Left ventricle myocardium inferior (tissue), 1 donor: ENCODE measurements at regions not wholly inside any gene's neighbourhood (a gene's known extent, or its start where the extent isn't known, plus 50 kb on each side); places are given as distances from the start of the nearest gene placed in this dataset.

ENCODE experiments used
- DNase-seq: peaks from one replicate; pipeline ENCODE4 v3.0.0-alpha.2; 2020
- H3K27ac ChIP-seq: fragments of 200-600 bp; replicated peaks from 2 replicates; pipeline ENCODE4 v1.8.0; 2021
- H3K27me3 ChIP-seq: fragments of 200-600 bp; 2 replicates; pipeline ENCODE4 v1.8.0; 2021; ENCODE audit warnings: low read depth
- H3K36me3 ChIP-seq: fragments of 200-600 bp; 2 replicates; pipeline ENCODE4 v1.8.0; 2021
- H3K4me1 ChIP-seq: fragments of 200-600 bp; 2 replicates; pipeline ENCODE4 v1.8.0; 2021
- H3K4me3 ChIP-seq: fragments of 200-600 bp; 2 replicates; pipeline ENCODE4 v1.8.0; 2021; ENCODE audit warnings: mild to moderate bottlenecking, moderate library complexity
- H3K9me3 ChIP-seq: fragments of 200-600 bp; replicated peaks from 2 replicates; pipeline ENCODE4 v1.8.0; 2021
- intact Hi-C: fragments of 100-400 bp; cut with micrococcal nuclease; formaldehyde crosslinking; loops from one replicate; pipeline ENCODE4 v1.11.0; 2022
- TF ChIP-seq, protein P1 (sequence below): fragments of 200-600 bp; IDR thresholded peaks from 2 replicates; pipeline ENCODE4 v1.8.0; 2021; ENCODE audit warnings: antibody characterized with exemption, mild to moderate bottlenecking, borderline replicate concordance
- donor health status: DM: no; HTN: yes; CAD: no; lungs with severe emphysema.

GRCh38 chr7:88490161-88490560 is 183.5 kb upstream of the STEAP4 start:
- Histone ChIP-seq H3K27ac (no peak overlapping the region), H3K9me3 (no peaks in the 10 kb centered on the region), H3K4me3 (no peak overlapping the region), H3K36me3 (no peaks in the 10 kb centered on the region), H3K4me1 (no peaks in the 10 kb centered on the region), H3K27me3 (no peaks in the 10 kb centered on the region)
- DNase-seq: no peak
- TF ChIP-seq, protein P1, sequence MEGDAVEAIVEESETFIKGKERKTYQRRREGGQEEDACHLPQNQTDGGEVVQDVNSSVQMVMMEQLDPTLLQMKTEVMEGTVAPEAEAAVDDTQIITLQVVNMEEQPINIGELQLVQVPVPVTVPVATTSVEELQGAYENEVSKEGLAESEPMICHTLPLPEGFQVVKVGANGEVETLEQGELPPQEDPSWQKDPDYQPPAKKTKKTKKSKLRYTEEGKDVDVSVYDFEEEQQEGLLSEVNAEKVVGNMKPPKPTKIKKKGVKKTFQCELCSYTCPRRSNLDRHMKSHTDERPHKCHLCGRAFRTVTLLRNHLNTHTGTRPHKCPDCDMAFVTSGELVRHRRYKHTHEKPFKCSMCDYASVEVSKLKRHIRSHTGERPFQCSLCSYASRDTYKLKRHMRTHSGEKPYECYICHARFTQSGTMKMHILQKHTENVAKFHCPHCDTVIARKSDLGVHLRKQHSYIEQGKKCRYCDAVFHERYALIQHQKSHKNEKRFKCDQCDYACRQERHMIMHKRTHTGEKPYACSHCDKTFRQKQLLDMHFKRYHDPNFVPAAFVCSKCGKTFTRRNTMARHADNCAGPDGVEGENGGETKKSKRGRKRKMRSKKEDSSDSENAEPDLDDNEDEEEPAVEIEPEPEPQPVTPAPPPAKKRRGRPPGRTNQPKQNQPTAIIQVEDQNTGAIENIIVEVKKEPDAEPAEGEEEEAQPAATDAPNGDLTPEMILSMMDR: no peak
- intact Hi-C loops: no loop called here

DNA sequence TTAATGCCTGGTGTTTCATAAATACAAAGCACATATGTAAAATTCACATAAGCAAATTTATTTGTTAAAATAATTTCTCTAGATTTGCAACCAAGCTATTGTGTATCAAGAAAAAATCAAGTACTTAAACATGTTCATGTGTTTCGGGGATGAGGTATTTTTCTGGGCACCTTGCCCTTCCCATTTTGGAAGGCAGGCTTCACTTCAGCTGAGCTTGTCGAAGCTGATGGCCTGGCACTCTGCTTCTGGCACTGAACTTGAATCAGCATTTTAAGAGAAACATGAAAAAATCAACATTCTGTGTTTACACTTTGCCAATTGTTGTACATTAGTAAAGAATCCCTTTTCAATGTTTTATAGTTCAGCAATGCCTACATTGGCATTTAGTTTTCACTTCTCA is 179.1 kb upstream of the STEAP4 start:
- DNase-seq: no peak
- intact Hi-C loops: no loop called here
- no peaks in the 10 kb centered on the region for H3K4me1 ChIP-seq
- no peak overlapping the region for H3K4me3 ChIP-seq
- TF ChIP-seq, protein P1: no peak
- no peaks in the 10 kb centered on the region for H3K27me3 ChIP-seq
- no peaks in the 10 kb centered on the region for H3K36me3 ChIP-seq
- no peaks in the 10 kb centered on the region for H3K9me3 ChIP-seq
- H3K27ac ChIP-seq: no peak overlapping the region

GRCh38 chr7:88484551-88484950 is 177.9 kb upstream of the STEAP4 start:
- Histone ChIP-seq H3K27ac (no peak overlapping the region), H3K9me3 (no peaks in the 10 kb centered on the region), H3K27me3 (no peaks in the 10 kb centered on the region), H3K4me3 (no peak overlapping the region), H3K4me1 (no peaks in the 10 kb centered on the region), H3K36me3 (no peaks in the 10 kb centered on the region)
- TF ChIP-seq, protein P1: no peak
- intact Hi-C loops: no loop called here
- no peak for DNase-seq

- no peaks in the 10 kb centered on the region for H3K36me3 ChIP-seq
- intact Hi-C loops: no loop called here
- H3K4me1 ChIP-seq: no peaks in the 10 kb centered on the region
- DNase-seq: no peak
- H3K9me3 ChIP-seq: no peaks in the 10 kb centered on the region
- no peak overlapping the region for H3K27ac ChIP-seq
- no peak overlapping the region for H3K4me3 ChIP-seq
- no peaks in the 10 kb centered on the region for H3K27me3 ChIP-seq
- TF ChIP-seq, protein P1: no peak
These were observed 174.2 kb upstream of the STEAP4 start for GRCh38 chr7:88480896-88481295.

DNA sequence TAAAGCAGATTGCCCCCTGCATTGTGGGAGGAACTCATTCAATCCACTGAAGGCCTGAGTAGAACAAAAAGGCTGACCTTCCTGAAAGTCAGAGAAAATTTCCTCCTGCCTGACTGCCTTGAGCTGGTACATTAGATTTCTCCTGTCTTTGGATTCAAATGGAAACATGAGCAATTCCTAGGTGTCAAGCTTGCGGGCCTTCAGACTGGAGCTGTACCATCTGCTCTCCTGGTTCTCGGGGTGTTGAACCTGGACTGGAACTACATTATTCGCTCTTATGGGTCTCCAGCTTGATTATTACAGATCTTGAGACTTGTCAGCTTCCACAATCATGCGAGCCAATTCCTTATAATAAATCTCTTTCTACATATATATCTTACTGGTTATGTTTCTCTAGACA is 173.6 kb upstream of the STEAP4 start:
- Histone ChIP-seq H3K9me3 (no peaks in the 10 kb centered on the region), H3K27ac (no peak overlapping the region), H3K36me3 (no peaks in the 10 kb centered on the region), H3K27me3 (no peaks in the 10 kb centered on the region), H3K4me3 (no peak overlapping the region), H3K4me1 (no peaks in the 10 kb centered on the region)
- no peak for DNase-seq
- intact Hi-C loops: no loop called here
- TF ChIP-seq, protein P1: no peak

DNA sequence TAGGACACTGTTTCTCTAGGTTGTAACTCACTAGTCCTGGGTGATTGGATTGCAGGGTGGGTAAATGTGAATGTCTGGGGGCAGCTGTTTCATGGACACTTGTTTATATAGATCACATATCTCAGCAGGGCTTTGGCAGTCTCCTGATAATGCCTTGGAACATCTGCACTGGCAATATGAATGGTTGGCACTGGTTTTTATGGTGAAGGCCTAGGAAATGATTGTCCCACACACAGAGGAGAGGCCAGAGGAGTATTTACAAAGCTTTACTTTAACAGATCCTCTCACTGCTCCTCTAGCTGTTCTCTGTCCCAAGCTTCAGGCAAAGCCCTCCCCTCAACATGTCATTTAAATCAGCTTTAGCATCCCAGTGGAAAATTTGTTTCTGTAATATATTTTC is 171.3 kb upstream of the STEAP4 start:
- no peaks in the 10 kb centered on the region for H3K27me3 ChIP-seq

More for the DNA sequence above, 171.3 kb upstream of the STEAP4 start:
- DNase-seq: no peak
- intact Hi-C loops: no loop called here
- no peaks in the 10 kb centered on the region for H3K36me3 ChIP-seq
- no peak overlapping the region for H3K27ac ChIP-seq
- H3K4me3 ChIP-seq: no peak overlapping the region
- H3K4me1 ChIP-seq: no peaks in the 10 kb centered on the region
- TF ChIP-seq, protein P1: no peak
- no peaks in the 10 kb centered on the region for H3K9me3 ChIP-seq
